AG10803 (cell line): ENCODE measurements at regions not wholly inside any gene's neighbourhood (a gene's known extent, or its start where the extent isn't known, plus 50 kb on each side); places are given as distances from the start of the nearest gene placed in this dataset.

ENCODE experiments used
- DNase-seq: peaks from one replicate; pipeline ENCODE4 v3.0.0; 2010; ENCODE audit warnings: low read depth
- H3K4me3 ChIP-seq: 2 replicates; pipeline ENCODE4 v1.5.1; 2011; ENCODE audit warnings: mild to moderate bottlenecking, low read length, control low read depth
- CTCF ChIP-seq: conservative IDR thresholded peaks from 2 replicates; pipeline ENCODE4 v1.5.1; 2011; ENCODE audit warnings: mild to moderate bottlenecking, low read length, control low read depth, inconsistent platforms

- H3K4me3 ChIP-seq = no peak overlapping the region
- no peak for DNase-seq
- no peak for TF ChIP-seq CTCF
These were observed 1547.8 kb downstream of the EFNB2 start for GRCh38 chr13:104987621-104988020.

GRCh38 chr13:104984296-104984818 lies 1551.1 kb downstream of the EFNB2 start:
- no peak for DNase-seq
- no peak overlapping the region for H3K4me3 ChIP-seq
- TF ChIP-seq CTCF = no peak

- no peak for TF ChIP-seq CTCF
- no peak for DNase-seq
- no peak overlapping the region for H3K4me3 ChIP-seq
These were observed 1551.9 kb downstream of the EFNB2 start for GRCh38 chr13:104983601-104984000.

GRCh38 chr13:104980586-104980985 lies 1554.9 kb downstream of the EFNB2 start:
- DNase-seq = no peak
- TF ChIP-seq CTCF = no peak
- no peak overlapping the region for H3K4me3 ChIP-seq

GRCh38 chr13:104979281-104980030 lies 1556.0 kb downstream of the EFNB2 start:
- no peak for TF ChIP-seq CTCF
- DNase-seq = no peak
- H3K4me3 ChIP-seq = no peak overlapping the region

- TF ChIP-seq CTCF = no peak
- H3K4me3 ChIP-seq = no peak overlapping the region
- no peak for DNase-seq
These were observed 1558.5 kb downstream of the EFNB2 start for GRCh38 chr13:104976986-104977385.

- DNase-seq = no peak
- no peak overlapping the region for H3K4me3 ChIP-seq
- TF ChIP-seq CTCF = no peak
These were observed 1560.2 kb downstream of the EFNB2 start for GRCh38 chr13:104975272-104975671.
